MM.1S (cell line): ENCODE measurements at regions not wholly inside any gene's neighbourhood (a gene's known extent, or its start where the extent isn't known, plus 50 kb on each side); places are given as distances from the start of the nearest gene placed in this dataset.

Experiments used
- EZH2 ChIP-seq: fragments of 300-600 bp; sonication (generic); optimal IDR thresholded peaks from 2 replicates; pipeline ENCODE3; 2017; ENCODE audit warnings: low read depth, mild to moderate bottlenecking, antibody characterized with exemption, low read length, mixed read lengths
- EZH2phosphoT487 ChIP-seq: fragments of 300-600 bp; sonication (generic); IDR thresholded peaks from 2 replicates; pipeline ENCODE4 v1.6.1; 2018; ENCODE audit warnings: antibody characterized with exemption, low read length
- TF ChIP-seq, protein P1 (sequence below): fragments of 300-600 bp; sonication (generic); IDR thresholded peaks from 2 replicates; pipeline ENCODE4 v1.5.1; 2016; ENCODE audit warnings: antibody characterized with exemption, low read length, mixed read lengths

DNA sequence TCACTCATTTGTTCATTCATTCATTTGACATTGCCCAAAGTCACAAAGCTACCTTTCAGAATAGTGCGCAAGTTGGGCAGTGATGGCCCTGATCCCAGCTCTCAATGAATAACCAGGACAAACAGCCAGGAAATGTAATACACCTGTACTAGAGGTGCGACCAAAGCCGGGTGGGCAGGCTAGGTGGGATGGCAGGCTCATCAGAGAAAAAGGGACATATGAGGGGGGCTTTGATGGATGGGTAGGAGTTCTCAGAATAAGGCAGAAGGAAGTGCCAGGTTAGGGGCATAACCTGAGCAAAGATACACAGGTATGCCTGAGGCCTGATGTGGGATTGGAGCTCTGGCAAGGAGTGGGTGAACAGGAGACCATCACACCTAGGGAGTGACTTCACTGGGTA, 53.4 kb upstream of the SMAD6 start:
- TF ChIP-seq, protein P1, sequence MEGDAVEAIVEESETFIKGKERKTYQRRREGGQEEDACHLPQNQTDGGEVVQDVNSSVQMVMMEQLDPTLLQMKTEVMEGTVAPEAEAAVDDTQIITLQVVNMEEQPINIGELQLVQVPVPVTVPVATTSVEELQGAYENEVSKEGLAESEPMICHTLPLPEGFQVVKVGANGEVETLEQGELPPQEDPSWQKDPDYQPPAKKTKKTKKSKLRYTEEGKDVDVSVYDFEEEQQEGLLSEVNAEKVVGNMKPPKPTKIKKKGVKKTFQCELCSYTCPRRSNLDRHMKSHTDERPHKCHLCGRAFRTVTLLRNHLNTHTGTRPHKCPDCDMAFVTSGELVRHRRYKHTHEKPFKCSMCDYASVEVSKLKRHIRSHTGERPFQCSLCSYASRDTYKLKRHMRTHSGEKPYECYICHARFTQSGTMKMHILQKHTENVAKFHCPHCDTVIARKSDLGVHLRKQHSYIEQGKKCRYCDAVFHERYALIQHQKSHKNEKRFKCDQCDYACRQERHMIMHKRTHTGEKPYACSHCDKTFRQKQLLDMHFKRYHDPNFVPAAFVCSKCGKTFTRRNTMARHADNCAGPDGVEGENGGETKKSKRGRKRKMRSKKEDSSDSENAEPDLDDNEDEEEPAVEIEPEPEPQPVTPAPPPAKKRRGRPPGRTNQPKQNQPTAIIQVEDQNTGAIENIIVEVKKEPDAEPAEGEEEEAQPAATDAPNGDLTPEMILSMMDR, result no peak
- TF ChIP-seq EZH2, result no peak
- no peak for TF ChIP-seq EZH2phosphoT487
